Body of pancreas (tissue), 4 donors: ENCODE measurements at regions not wholly inside any gene's neighbourhood (a gene's known extent, or its start where the extent isn't known, plus 50 kb on each side); places are given as distances from the start of the nearest gene placed in this dataset.

Experiments
- POLR2A ChIP-seq, 3 donors: fragments of 450-650 bp; IDR thresholded peaks; one replicate each; pipeline ENCODE4 v1.6.1; 2016; ENCODE audit warnings: antibody characterized with exemption in 3 of 3, mild to moderate bottlenecking in 2 of 3
- TF ChIP-seq, protein P1 (sequence below), 7 experiments: fragments of 450-650 bp in 4 of 7; fragments of 200-600 bp in 3 of 7; sonication (generic) in 3 of 7; IDR thresholded peaks; one replicate each; pipeline ENCODE4 v1.5.1; 2016 to 2019; ENCODE audit warnings: antibody characterized with exemption in 7 of 7

DNA sequence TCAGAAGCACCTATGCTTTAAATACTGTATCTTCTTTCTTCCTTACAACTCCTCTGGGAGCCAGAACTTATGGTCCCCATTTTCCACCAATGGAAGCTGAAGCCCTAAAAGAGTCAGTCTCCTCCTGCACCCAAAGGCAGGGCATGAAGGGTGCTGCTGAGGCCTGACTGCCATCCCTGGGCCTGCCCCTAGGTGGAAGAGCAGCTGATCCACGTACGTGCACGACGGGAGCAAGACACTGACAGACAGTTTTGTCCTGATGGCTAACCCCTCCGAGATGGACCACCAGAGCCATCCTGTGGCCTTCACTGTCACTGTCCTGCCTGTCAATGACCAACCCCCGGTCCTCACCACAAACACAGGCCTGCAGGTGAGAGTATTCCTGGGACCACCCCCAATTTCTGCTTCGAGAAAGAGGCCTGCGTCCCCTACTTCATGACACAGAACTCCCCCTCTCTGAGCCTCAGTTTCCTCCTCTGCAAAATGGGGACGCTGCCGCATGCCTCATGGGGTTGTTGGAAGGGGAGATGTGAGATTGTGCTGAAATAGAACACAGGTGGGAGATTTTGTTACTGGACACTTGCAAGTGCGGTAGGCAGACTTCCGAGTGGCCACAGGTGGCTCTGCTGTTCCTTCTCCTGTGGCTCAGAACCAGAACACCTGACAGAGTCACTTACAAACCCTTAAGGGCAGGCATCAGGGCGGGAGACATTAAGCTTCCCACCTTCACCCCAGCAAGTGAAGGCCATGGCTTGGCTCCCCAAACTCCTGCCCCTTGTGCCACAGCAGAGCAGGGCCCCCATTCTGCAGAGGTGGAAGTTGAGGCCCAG is 175.4 kb downstream of the TBC1D2B start:
- TF ChIP-seq, protein P1, sequence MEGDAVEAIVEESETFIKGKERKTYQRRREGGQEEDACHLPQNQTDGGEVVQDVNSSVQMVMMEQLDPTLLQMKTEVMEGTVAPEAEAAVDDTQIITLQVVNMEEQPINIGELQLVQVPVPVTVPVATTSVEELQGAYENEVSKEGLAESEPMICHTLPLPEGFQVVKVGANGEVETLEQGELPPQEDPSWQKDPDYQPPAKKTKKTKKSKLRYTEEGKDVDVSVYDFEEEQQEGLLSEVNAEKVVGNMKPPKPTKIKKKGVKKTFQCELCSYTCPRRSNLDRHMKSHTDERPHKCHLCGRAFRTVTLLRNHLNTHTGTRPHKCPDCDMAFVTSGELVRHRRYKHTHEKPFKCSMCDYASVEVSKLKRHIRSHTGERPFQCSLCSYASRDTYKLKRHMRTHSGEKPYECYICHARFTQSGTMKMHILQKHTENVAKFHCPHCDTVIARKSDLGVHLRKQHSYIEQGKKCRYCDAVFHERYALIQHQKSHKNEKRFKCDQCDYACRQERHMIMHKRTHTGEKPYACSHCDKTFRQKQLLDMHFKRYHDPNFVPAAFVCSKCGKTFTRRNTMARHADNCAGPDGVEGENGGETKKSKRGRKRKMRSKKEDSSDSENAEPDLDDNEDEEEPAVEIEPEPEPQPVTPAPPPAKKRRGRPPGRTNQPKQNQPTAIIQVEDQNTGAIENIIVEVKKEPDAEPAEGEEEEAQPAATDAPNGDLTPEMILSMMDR (IDR thresholded peaks at IDR 0.05) = no peak
- TF ChIP-seq POLR2A (IDR thresholded peaks at IDR 0.05) = no peak
